Trophoblast cell (in vitro differentiated cells and primary cell): ENCODE measurements at regions not wholly inside any gene's neighbourhood (a gene's known extent, or its start where the extent isn't known, plus 50 kb on each side); places are given as distances from the start of the nearest gene placed in this dataset.

Source experiments
- DNase-seq, 2 donors: peaks; one replicate each; pipeline ENCODE4 v3.0.0-alpha.2; 2016
- H2AFZ ChIP-seq: 2 replicates; pipeline ENCODE4 v1.6.1; 2013; ENCODE audit warnings: low read length, moderate library complexity, mild to moderate bottlenecking; ENCODE audit not compliant: insufficient read depth, poor library complexity
- H2AK5ac ChIP-seq: 2 replicates; pipeline ENCODE4 v1.6.1; 2013; ENCODE audit warnings: mild to moderate bottlenecking, low read length
- H2BK120ac ChIP-seq: 2 replicates; pipeline ENCODE4 v1.6.1; 2013; ENCODE audit warnings: low read length, mild to moderate bottlenecking, moderate library complexity; ENCODE audit not compliant: insufficient read depth, poor library complexity
- H2BK12ac ChIP-seq: 2 replicates; pipeline ENCODE4 v1.6.1; 2013; ENCODE audit warnings: mild to moderate bottlenecking, low read length, moderate library complexity
- H2BK5ac ChIP-seq: 2 replicates; pipeline ENCODE4 v1.6.1; 2013; ENCODE audit warnings: low read length, low read depth, moderate library complexity, mild to moderate bottlenecking; ENCODE audit not compliant: poor library complexity
- H3K14ac ChIP-seq: 2 replicates; pipeline ENCODE4 v1.6.1; 2013; ENCODE audit warnings: mild to moderate bottlenecking, low read length
- H3K18ac ChIP-seq: 2 replicates; pipeline ENCODE4 v1.6.1; 2013; ENCODE audit warnings: mild to moderate bottlenecking, low read length
- H3K23ac ChIP-seq: 2 replicates; pipeline ENCODE4 v1.6.1; 2013; ENCODE audit warnings: low read length
- H3K27ac ChIP-seq: 2 replicates; pipeline ENCODE4 v1.5.1; 2013; ENCODE audit warnings: low read depth, mild to moderate bottlenecking, inconsistent platforms, low read length, moderate library complexity
- H3K27me3 ChIP-seq: 2 replicates; pipeline ENCODE4 v1.6.1; 2013; ENCODE audit warnings: inconsistent platforms, mild to moderate bottlenecking, low read length, moderate library complexity; ENCODE audit not compliant: insufficient read depth
- H3K36me3 ChIP-seq, 2 experiments: 1 replicate in 1 of 2; 2 replicates in 1 of 2; pipeline ENCODE4 v1.6.1; 2013; ENCODE audit warnings: low read length in 2 of 2, mild to moderate bottlenecking in 2 of 2, moderate library complexity in 1 of 2; ENCODE audit not compliant: insufficient read depth in 2 of 2, control insufficient read depth in 1 of 2
- H3K4ac ChIP-seq: 2 replicates; pipeline ENCODE4 v1.6.1; 2013; ENCODE audit warnings: low read depth, mild to moderate bottlenecking, low read length, moderate library complexity
- H3K4me1 ChIP-seq, 2 experiments: 1 replicate in 1 of 2; 2 replicates in 1 of 2; pipeline ENCODE4 v1.6.1; 2013; ENCODE audit warnings: low read length in 2 of 2, mild to moderate bottlenecking in 2 of 2, moderate library complexity in 1 of 2; ENCODE audit not compliant: insufficient read depth in 2 of 2, control insufficient read depth in 1 of 2
- H3K4me2 ChIP-seq: 2 replicates; pipeline ENCODE4 v1.6.1; 2013; ENCODE audit warnings: inconsistent platforms, mild to moderate bottlenecking, low read length, moderate library complexity
- H3K4me3 ChIP-seq: 2 replicates; pipeline ENCODE4 v1.5.1; 2013; ENCODE audit warnings: mild to moderate bottlenecking, low read depth, low read length, inconsistent platforms
- H3K79me1 ChIP-seq: one replicate; pipeline ENCODE4 v1.6.1; 2013; ENCODE audit warnings: low read length
- H3K79me2 ChIP-seq: 2 replicates; pipeline ENCODE4 v1.6.1; 2013; ENCODE audit warnings: low read length, mild to moderate bottlenecking; ENCODE audit not compliant: control insufficient read depth, insufficient read depth, poor library complexity
- H3K9ac ChIP-seq: 2 replicates; pipeline ENCODE4 v1.6.1; 2013; ENCODE audit warnings: mild to moderate bottlenecking, low read length
- H3K9me3 ChIP-seq: 2 replicates; pipeline ENCODE4 v1.6.1; 2013; ENCODE audit warnings: low read depth, mild to moderate bottlenecking, control low read depth, inconsistent platforms, low read length; ENCODE audit not compliant: insufficient read depth
- H4K12ac ChIP-seq: 2 replicates; pipeline ENCODE4 v1.6.1; 2013; ENCODE audit warnings: low read depth, mild to moderate bottlenecking, low read length, moderate library complexity
- H4K8ac ChIP-seq: 2 replicates; pipeline ENCODE4 v1.6.1; 2013; ENCODE audit warnings: low read depth, mild to moderate bottlenecking, low read length, moderate library complexity
- H4K91ac ChIP-seq: one replicate; pipeline ENCODE4 v1.6.1; 2013; ENCODE audit warnings: low read depth, mild to moderate bottlenecking, low read length, moderate library complexity
- WGBS: extraction: QIAGEN DNeasy Blood & Tissue Kit; methylation state at CpG from one replicate; pipeline ENCODE4 v1.1.7; 2013; ENCODE audit warnings: missing lambda C conversion rate; ENCODE audit not compliant: insufficient read length, insufficient coverage; ENCODE audit errors: extremely low coverage; 5-methylcytosine and 5-hydroxymethylcytosine counted together

DNA sequence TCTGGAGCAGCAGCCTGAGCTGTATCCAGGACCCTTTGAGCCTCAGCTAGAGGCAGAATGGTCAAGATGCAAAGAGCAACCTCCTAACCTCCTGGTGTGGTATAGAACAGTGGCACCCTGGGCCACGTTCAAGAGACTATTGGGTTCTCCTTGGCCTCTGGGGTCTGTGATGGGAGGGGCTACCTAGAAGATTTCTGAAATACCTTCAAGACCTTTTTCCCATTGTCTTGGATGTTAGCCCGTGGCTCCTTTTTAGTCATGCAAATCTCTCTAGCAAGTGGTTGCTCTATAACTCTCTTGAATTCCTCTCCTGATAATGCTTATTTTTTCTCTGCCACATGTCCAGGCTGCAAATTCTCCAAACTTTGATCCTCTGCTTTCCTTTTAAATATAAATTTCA is 106.3 kb upstream of the SULT1C3 start:
- H4K8ac ChIP-seq, result no peak overlapping the region
- H4K12ac ChIP-seq, result no peak overlapping the region
- H3K14ac ChIP-seq, result no peak overlapping the region
- no peak for DNase-seq
- H3K23ac ChIP-seq, result no peak overlapping the region
- H2BK12ac ChIP-seq, result no peak overlapping the region
- H4K91ac ChIP-seq, result no peak overlapping the region
- no peak overlapping the region for H3K4ac ChIP-seq
- H2BK120ac ChIP-seq, result no peak overlapping the region
- no peaks in the 10 kb centered on the region for H3K27me3 ChIP-seq
- H3K4me2 ChIP-seq, result no peak overlapping the region
- H3K4me1 ChIP-seq, result no peaks in the 10 kb centered on the region
- no peak overlapping the region for H3K4me3 ChIP-seq
- H2BK5ac ChIP-seq, result no peak overlapping the region
- no peak overlapping the region for H2AFZ ChIP-seq
- H3K36me3 ChIP-seq, result no peaks in the 10 kb centered on the region
- H3K27ac ChIP-seq, result no peak overlapping the region
- peaks cover 2% of the 10 kb centered on the region for H3K9me3 ChIP-seq
- no peaks in the 10 kb centered on the region for H3K79me1 ChIP-seq
- WGBS, result no CpG with 5 or more reads among the region's 2 CpGs
- H3K18ac ChIP-seq, result no peak overlapping the region
- H3K9ac ChIP-seq, result no peak overlapping the region
- H2AK5ac ChIP-seq, result no peak overlapping the region
- no peaks in the 10 kb centered on the region for H3K79me2 ChIP-seq

- Histone ChIP-seq H3K23ac (no peak overlapping the region), H3K27ac (no peak overlapping the region), H3K9me3 (no peaks in the 10 kb centered on the region), H2AK5ac (no peak overlapping the region), H2AFZ (no peak overlapping the region), H3K9ac (no peak overlapping the region), H3K79me2 (no peaks in the 10 kb centered on the region), H2BK120ac (no peak overlapping the region), H3K27me3 (no peaks in the 10 kb centered on the region), H4K91ac (no peak overlapping the region), H3K4me1 (no peaks in the 10 kb centered on the region), H3K79me1 (peaks cover 1% of the 10 kb centered on the region), H4K8ac (no peak overlapping the region), H3K14ac (no peak overlapping the region), H2BK5ac (no peak overlapping the region), H2BK12ac (no peak overlapping the region), H3K18ac (no peak overlapping the region), H3K4me3 (no peak overlapping the region), H3K4ac (no peak overlapping the region), H4K12ac (no peak overlapping the region), H3K4me2 (no peak overlapping the region), H3K36me3 (no peaks in the 10 kb centered on the region)
- DNase-seq, result peak in 1 of 2 donors; percentile 60
- no CpG with 5 or more reads among the region's 2 CpGs for WGBS
These were observed 100.2 kb upstream of the SULT1C3 start for GRCh38 chr2:108139521-108139920.

GRCh38 chr2:108145557-108146326 is 94.0 kb upstream of the SULT1C3 start:
- Histone ChIP-seq H4K8ac (no peak overlapping the region), H2AK5ac (no peak overlapping the region), H3K79me2 (no peaks in the 10 kb centered on the region), H2BK5ac (peak overlapping the region; percentile 68), H2BK12ac (no peak overlapping the region), H3K4me1 (no peaks in the 10 kb centered on the region), H3K79me1 (peaks cover 2% of the 10 kb centered on the region), H3K4ac (no peak overlapping the region), H3K23ac (no peak overlapping the region), H2BK120ac (no peak overlapping the region), H3K36me3 (no peaks in the 10 kb centered on the region), H4K91ac (peak overlapping the region; percentile 68), H2AFZ (no peak overlapping the region), H3K27me3 (no peaks in the 10 kb centered on the region), H3K27ac (no peak overlapping the region), H3K18ac (no peak overlapping the region), H3K4me2 (no peak overlapping the region), H4K12ac (no peak overlapping the region), H3K9me3 (no peaks in the 10 kb centered on the region), H3K9ac (no peak overlapping the region), H3K14ac (no peak overlapping the region), H3K4me3 (no peak overlapping the region)
- peak; percentile 51 to 87 for DNase-seq
- WGBS, result no CpG with 5 or more reads among the region's 2 CpGs

DNA sequence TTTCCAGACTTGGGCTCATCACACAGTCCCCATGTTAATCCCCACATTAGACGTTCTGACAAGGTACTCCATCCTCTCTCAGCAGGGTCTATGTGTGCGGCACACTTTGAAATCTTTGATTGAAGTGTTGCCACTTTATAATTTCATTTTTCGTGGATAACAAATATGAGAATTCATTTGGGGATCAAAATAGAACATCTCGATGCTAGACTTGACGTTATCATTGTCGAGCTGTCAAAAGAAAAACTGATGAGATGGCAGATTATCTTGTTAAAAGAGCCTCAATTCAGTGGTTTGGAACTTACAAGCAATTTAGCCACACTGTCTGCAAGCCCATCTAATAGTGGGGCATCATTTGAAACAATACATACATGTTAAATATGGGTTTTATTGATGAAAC is 91.2 kb upstream of the SULT1C3 start:
- Histone ChIP-seq H3K14ac (no peak overlapping the region), H4K8ac (no peak overlapping the region), H2BK12ac (no peak overlapping the region), H3K4me1 (no peaks in the 10 kb centered on the region), H3K79me1 (peaks cover 2% of the 10 kb centered on the region), H4K12ac (no peak overlapping the region), H3K79me2 (no peaks in the 10 kb centered on the region), H3K9me3 (no peaks in the 10 kb centered on the region), H3K36me3 (no peaks in the 10 kb centered on the region), H3K23ac (no peak overlapping the region), H2AFZ (no peak overlapping the region), H3K4me3 (no peak overlapping the region), H3K27me3 (no peaks in the 10 kb centered on the region), H3K27ac (no peak overlapping the region), H2AK5ac (no peak overlapping the region), H3K4me2 (no peak overlapping the region), H3K9ac (no peak overlapping the region), H2BK5ac (no peak overlapping the region), H3K18ac (no peak overlapping the region), H3K4ac (no peak overlapping the region), H2BK120ac (no peak overlapping the region), H4K91ac (no peak overlapping the region)
- no peak for DNase-seq
- WGBS, result no CpG with 5 or more reads among the region's 6 CpGs
